HG02623 (cell line): ENCODE measurements at regions not wholly inside any gene's neighbourhood (a gene's known extent, or its start where the extent isn't known, plus 50 kb on each side); places are given as distances from the start of the nearest gene placed in this dataset.

Experiments
- ATAC-seq: cut with Tn5 transposase; IDR thresholded peaks from one replicate; pipeline ENCODE4 v1.9.1; 2021; ENCODE audit warnings: moderate library complexity; ENCODE audit not compliant: unreplicated experiment

- no peak for ATAC-seq
Observed at GRCh38 chrX:124275182-124275894, 57.1 kb upstream of the TEX13D start.

DNA sequence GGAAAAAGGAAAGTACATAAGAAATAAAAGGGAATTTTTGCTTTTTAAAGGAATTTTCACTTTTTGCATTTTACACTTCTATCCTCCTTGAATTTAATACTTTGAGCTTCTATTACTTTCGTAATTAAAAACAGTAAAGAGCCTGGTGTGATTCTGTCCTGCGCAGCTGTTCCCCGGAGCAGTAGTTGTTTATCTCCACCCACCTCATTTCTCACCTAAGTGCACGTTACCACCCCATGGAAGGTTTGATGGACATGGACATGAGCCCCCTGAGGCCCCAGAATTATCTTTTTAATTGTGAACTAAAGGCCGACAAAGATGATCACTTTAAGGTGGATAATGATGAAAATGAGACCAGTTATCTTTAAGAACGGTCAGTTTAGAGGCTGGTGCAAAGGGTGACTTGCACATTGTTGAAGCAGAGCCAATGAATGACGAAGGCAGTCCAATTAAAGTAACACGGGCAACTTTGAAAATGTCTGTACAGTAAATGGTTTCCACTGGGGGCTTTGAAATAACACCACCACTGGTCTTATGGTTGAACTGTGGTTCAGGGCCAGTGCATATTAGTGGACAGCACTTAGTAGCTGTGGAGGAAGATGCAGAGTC lies 52.1 kb upstream of the TEX13D start:
- ATAC-seq: no peak

DNA sequence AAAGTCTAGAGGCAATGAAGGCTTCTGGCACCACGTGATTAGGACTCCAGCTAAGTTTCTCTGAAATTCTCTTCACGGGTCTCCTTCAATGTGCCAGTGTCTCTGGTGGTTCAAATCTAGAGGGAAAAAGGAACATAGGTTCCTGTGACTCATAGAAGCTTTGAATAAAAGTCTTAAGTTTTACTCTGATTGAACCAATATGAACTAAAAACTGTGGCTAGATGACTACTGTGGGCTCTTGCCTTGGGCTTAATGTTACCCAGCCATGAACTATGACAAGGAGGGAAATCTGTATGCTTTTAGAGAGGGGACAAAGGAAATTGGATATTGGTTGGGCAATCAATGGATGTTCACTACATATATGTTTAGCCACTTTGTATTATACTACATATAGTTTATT lies 49.9 kb upstream of the TEX13D start:
- ATAC-seq: no peak
